ENCODE measurements at regions not wholly inside any gene's neighbourhood (a gene's known extent, or its start where the extent isn't known, plus 50 kb on each side); places are given as distances from the start of the nearest gene placed in this dataset.

DNA sequence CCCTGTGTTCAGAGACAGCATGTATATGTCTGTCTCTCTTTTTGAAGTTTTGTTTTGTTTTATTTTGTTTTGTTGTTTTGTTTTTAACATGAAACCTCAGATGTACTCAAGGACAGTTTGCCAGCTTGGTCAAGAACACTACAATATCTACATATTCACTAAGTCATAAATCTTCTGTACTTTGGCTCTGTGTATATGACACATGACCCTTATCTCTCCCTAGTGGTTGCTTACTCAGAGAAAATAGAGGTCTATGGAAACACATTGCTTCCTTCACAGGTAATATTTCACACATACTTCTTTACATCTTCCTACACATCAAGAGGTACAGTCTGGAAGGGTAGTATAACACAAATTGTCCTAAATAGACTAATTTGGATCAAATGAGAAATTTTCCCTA lies 312.6 kb upstream of the VRK2 start:
- no peak for TF ChIP-seq EP300 (IDR thresholded peaks at IDR 0.05)
- TF ChIP-seq POLR2A (IDR thresholded peaks at IDR 0.05): no peak
- TF ChIP-seq, protein P1, sequence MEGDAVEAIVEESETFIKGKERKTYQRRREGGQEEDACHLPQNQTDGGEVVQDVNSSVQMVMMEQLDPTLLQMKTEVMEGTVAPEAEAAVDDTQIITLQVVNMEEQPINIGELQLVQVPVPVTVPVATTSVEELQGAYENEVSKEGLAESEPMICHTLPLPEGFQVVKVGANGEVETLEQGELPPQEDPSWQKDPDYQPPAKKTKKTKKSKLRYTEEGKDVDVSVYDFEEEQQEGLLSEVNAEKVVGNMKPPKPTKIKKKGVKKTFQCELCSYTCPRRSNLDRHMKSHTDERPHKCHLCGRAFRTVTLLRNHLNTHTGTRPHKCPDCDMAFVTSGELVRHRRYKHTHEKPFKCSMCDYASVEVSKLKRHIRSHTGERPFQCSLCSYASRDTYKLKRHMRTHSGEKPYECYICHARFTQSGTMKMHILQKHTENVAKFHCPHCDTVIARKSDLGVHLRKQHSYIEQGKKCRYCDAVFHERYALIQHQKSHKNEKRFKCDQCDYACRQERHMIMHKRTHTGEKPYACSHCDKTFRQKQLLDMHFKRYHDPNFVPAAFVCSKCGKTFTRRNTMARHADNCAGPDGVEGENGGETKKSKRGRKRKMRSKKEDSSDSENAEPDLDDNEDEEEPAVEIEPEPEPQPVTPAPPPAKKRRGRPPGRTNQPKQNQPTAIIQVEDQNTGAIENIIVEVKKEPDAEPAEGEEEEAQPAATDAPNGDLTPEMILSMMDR (IDR thresholded peaks at IDR 0.05): no peak
